RWPE1 (cell line): ENCODE measurements at regions not wholly inside any gene's neighbourhood (a gene's known extent, or its start where the extent isn't known, plus 50 kb on each side); places are given as distances from the start of the nearest gene placed in this dataset.
A peak's percentile ranks its signal among the peaks of the same experiment; 100 is the strongest.
"Not testable (repeated sequence)": the region's sequence is repeated elsewhere in the genome, so short reads cannot be mapped to it uniquely, and the experiment has no call there.

Experiments used
- CTCF ChIA-PET: fragments of 350-600 bp; sonication (Branson Sonifier 250); formaldehyde crosslinking; extraction: SDS; loops from one replicate; lab custom pipeline; 2021; lab: Yijun Ruan, JAX
- POLR2A ChIA-PET: fragments of 400-600 bp; formaldehyde crosslinking; extraction: SDS; loops from one replicate; lab custom pipeline; 2020; ENCODE audit warnings: antibody characterized with exemption; ENCODE audit not compliant: low non-redundant PET; lab: Yijun Ruan, JAX
- DNase-seq: peaks from one replicate; pipeline ENCODE4 v3.0.0; 2012; ENCODE audit warnings: low spot score
- H3K27ac ChIP-seq: fragments of 450-650 bp; 2 replicates; pipeline ENCODE4 v1.5.1; 2017
- TF ChIP-seq, protein P1 (sequence below): fragments of 450-650 bp; conservative IDR thresholded peaks from 2 replicates; pipeline ENCODE4 v1.5.1; 2017; ENCODE audit warnings: low read depth, mild to moderate bottlenecking

DNA sequence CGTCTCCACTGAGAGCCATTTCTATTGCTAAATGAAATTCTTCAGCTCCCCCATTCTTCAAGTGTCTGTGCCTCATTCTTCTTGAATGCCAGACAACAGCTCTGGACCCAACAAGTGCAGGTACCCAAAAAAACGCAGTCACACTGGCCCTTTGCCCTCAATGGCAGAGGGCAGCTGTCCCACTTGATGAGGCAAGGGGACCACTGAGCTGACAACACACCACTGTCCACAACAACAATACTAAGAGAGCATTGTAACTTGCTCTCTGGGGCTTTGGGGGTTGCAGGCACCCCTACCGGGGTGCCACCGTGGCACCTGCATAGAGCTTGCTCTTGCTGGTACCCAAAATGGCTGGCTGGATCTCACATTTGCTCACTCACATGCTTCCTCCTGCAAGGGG lies 827.0 kb upstream of the DDX18 start:
- ChIA-PET POLR2A (no interaction called here), CTCF (interaction anchor here (0.6 kb wide), 1 partner anchor 36 kb away, joined by 3 read pairs; no protein-coding TSS in a partner anchor)
- TF ChIP-seq, protein P1, sequence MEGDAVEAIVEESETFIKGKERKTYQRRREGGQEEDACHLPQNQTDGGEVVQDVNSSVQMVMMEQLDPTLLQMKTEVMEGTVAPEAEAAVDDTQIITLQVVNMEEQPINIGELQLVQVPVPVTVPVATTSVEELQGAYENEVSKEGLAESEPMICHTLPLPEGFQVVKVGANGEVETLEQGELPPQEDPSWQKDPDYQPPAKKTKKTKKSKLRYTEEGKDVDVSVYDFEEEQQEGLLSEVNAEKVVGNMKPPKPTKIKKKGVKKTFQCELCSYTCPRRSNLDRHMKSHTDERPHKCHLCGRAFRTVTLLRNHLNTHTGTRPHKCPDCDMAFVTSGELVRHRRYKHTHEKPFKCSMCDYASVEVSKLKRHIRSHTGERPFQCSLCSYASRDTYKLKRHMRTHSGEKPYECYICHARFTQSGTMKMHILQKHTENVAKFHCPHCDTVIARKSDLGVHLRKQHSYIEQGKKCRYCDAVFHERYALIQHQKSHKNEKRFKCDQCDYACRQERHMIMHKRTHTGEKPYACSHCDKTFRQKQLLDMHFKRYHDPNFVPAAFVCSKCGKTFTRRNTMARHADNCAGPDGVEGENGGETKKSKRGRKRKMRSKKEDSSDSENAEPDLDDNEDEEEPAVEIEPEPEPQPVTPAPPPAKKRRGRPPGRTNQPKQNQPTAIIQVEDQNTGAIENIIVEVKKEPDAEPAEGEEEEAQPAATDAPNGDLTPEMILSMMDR: no peak
- no peak overlapping the region for H3K27ac ChIP-seq
- DNase-seq: no peak

- POLR2A ChIA-PET: no interaction called here
- CTCF ChIA-PET: interaction anchor here (0.6 kb wide), 1 partner anchor 109 kb away, joined by 3 read pairs; no protein-coding TSS in a partner anchor
- no peak overlapping the region for H3K27ac ChIP-seq
- peak; percentile 64 for DNase-seq
- TF ChIP-seq, protein P1: no peak
Observed at GRCh38 chr2:116988303-116988702, 826.2 kb upstream of the DDX18 start.

- CTCF ChIA-PET: no interaction called here
- no peak overlapping the region for H3K27ac ChIP-seq
- TF ChIP-seq, protein P1: no peak
- DNase-seq: no peak
- POLR2A ChIA-PET: no interaction called here
Observed at GRCh38 chr2:117019357-117019756, 795.1 kb upstream of the DDX18 start.

GRCh38 chr2:117027646-117028045 lies 786.8 kb upstream of the DDX18 start:
- CTCF ChIA-PET: no interaction called here
- TF ChIP-seq, protein P1: no peak
- POLR2A ChIA-PET: no interaction called here
- DNase-seq: no peak
- H3K27ac ChIP-seq: no peak overlapping the region

GRCh38 chr2:117028708-117029107 lies 785.8 kb upstream of the DDX18 start:
- H3K27ac ChIP-seq, CTCF ChIA-PET, DNase-seq, POLR2A ChIA-PET: not testable (repeated sequence)

DNA sequence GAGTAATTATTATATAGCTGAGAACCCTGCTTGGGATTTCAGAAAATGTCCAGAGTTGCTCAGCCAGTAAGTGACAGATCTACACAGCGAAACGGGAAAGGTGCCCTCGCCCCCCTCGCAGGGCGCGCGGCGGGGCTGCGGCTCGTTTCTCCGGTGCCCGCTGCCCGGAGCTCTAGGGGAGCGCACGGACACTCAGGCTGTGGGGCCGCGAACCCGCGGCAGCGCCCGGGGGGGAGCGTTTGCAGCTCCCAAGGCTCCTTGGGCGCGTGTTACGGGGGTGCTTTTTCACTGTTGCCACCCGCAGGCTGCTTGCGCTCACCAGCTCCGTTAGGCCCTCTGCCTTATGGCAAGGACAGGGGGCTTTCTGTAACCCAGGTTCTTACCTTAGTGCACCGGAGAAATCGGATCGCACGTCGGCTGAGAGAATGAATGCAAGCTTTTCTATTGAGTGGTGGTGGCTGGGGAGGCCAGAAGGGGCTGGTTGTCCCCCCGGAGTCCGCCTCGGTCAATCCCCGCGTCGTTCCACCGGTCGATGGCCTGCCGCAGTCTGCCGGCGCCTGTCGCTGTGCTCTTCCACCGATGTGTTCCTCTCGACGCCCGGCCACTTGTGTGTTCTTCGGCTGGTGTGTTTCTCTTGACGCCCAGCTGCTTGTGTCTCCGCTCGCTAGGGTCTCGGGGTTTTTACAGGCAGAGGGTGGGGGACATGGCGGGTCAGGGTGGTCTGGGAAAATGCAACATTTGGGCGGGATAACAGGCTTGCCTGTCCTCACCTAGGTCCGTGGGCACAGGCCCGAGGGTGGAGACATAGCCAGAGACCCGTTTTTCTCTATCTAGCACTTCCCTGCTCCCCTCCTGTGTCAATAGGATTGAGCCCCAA lies 758.8 kb upstream of the DDX18 start:
- ChIA-PET CTCF (interaction anchor here (0.6 kb wide), 1 partner anchor 8 kb away, joined by 3 read pairs; no protein-coding TSS in a partner anchor), POLR2A (no interaction called here)
- no peak overlapping the region for H3K27ac ChIP-seq
- DNase-seq: no peak
- TF ChIP-seq, protein P1: no peak

GRCh38 chr2:117056376-117056748 lies 758.1 kb upstream of the DDX18 start:
- POLR2A ChIA-PET: no interaction called here
- CTCF ChIA-PET: interaction anchor here (0.6 kb wide), 1 partner anchor 8 kb away, joined by 3 read pairs; no protein-coding TSS in a partner anchor
- DNase-seq: no peak
- TF ChIP-seq, protein P1: no peak
- no peak overlapping the region for H3K27ac ChIP-seq
